PC-3 (cell line): ENCODE measurements at regions not wholly inside any gene's neighbourhood (a gene's known extent, or its start where the extent isn't known, plus 50 kb on each side); places are given as distances from the start of the nearest gene placed in this dataset.

Experiments used
- ATAC-seq: fragments of 200-7000 bp; cut with Tn5 transposase; 2 replicates; pipeline ENCODE4 v1.9.1; 2020; ENCODE audit warnings: mild to moderate bottlenecking, moderate library complexity
- BruUV-seq: library from RNA; stranded (reverse); fragments of 400-500 nt; replicated peaks from 2 replicates; lab custom pipeline; 2021; lab: Mats Ljungman, UMichigan
- CTCF ChIA-PET: fragments of 300-600 bp; sonication (Branson Sonifier 250); formaldehyde crosslinking; loops from one replicate; lab custom pipeline; 2022; ENCODE audit warnings: antibody characterized with exemption; lab: Charles Lee
- POLR2A ChIA-PET: fragments of 300-600 bp; sonication (Branson Sonifier 250); formaldehyde crosslinking; loops from one replicate; lab custom pipeline; 2022; ENCODE audit warnings: antibody characterized with exemption; ENCODE audit not compliant: unreplicated experiment; lab: Charles Lee
- DNase-seq: peaks from one replicate; pipeline ENCODE4 v3.0.0-alpha.2; 2015
- H2AFZ ChIP-seq: fragments of 300-600 bp; sonication (generic); 2 replicates; pipeline ENCODE4 v1.6.0; 2016; ENCODE audit warnings: antibody characterized with exemption, low read length
- H3F3A ChIP-seq: fragments of 300-600 bp; sonication (generic); one replicate; pipeline ENCODE4 v1.6.0; 2017; ENCODE audit warnings: antibody characterized with exemption, low read length, control low read depth, mild to moderate bottlenecking; ENCODE audit not compliant: unreplicated experiment
- H3K27ac ChIP-seq: fragments of 300-600 bp; sonication (generic); 2 replicates; pipeline ENCODE4 v1.5.1; 2016; ENCODE audit warnings: mild to moderate bottlenecking, low read length
- H3K27me3 ChIP-seq: fragments of 300-600 bp; sonication (generic); 2 replicates; pipeline ENCODE4 v1.6.1; 2016; ENCODE audit warnings: low read length, mixed read lengths
- H3K36me3 ChIP-seq: fragments of 300-600 bp; sonication (generic); 2 replicates; pipeline ENCODE4 v1.6.1; 2016; ENCODE audit warnings: low read depth, mixed run types, low read length, mixed read lengths
- H3K4me1 ChIP-seq: fragments of 300-600 bp; sonication (generic); 2 replicates; pipeline ENCODE4 v1.5.1; 2016; ENCODE audit warnings: low read length; ENCODE audit not compliant: insufficient read depth
- H3K4me2 ChIP-seq: fragments of 300-600 bp; sonication (generic); 2 replicates; pipeline ENCODE4 v1.6.0; 2016; ENCODE audit warnings: low read length
- H3K4me3 ChIP-seq: fragments of 300-600 bp; sonication (generic); 2 replicates; pipeline ENCODE4 v1.5.1; 2016; ENCODE audit warnings: mild to moderate bottlenecking, low read length, mixed read lengths
- H3K79me2 ChIP-seq: fragments of 300-600 bp; sonication (generic); 2 replicates; pipeline ENCODE4 v1.6.1; 2017; ENCODE audit warnings: low read length, mixed read lengths
- H3K9ac ChIP-seq: fragments of 300-600 bp; sonication (generic); 2 replicates; pipeline ENCODE4 v1.6.0; 2016; ENCODE audit warnings: mild to moderate bottlenecking, low read length
- H3K9me2 ChIP-seq: fragments of 300-600 bp; sonication (generic); replicated peaks from 2 replicates; pipeline ENCODE4 v1.6.1; 2016; ENCODE audit warnings: mixed run types, low read length, mixed read lengths
- H3K9me3 ChIP-seq: fragments of 300-600 bp; sonication (generic); 2 replicates; pipeline ENCODE4 v1.6.1; 2016; ENCODE audit warnings: low read length, mixed read lengths
- H4K20me1 ChIP-seq: fragments of 300-600 bp; sonication (generic); 2 replicates; pipeline ENCODE4 v1.6.1; 2016; ENCODE audit warnings: low read length, mixed read lengths
- EZH2 ChIP-seq: fragments of 300-600 bp; sonication (generic); IDR thresholded peaks from one replicate; pipeline ENCODE4 v1.6.1; 2017; ENCODE audit warnings: antibody characterized with exemption, mild to moderate bottlenecking, low read length; ENCODE audit not compliant: unreplicated experiment
- EZH2phosphoT487 ChIP-seq: fragments of 300-600 bp; sonication (generic); IDR thresholded peaks from 2 replicates; pipeline ENCODE4 v1.6.1; 2018; ENCODE audit warnings: mild to moderate bottlenecking, antibody characterized with exemption, low read length, borderline replicate concordance
- intact Hi-C: fragments of 100-400 bp; cut with micrococcal nuclease; formaldehyde crosslinking; loops from 2 replicates; pipeline ENCODE4 v1.9.0; 2023
- TF ChIP-seq, protein P1 (sequence below): fragments of 300-600 bp; sonication (generic); conservative IDR thresholded peaks from 2 replicates; pipeline ENCODE4 v1.5.1; 2017; ENCODE audit warnings: antibody characterized with exemption, low read depth, mild to moderate bottlenecking, low read length

DNA sequence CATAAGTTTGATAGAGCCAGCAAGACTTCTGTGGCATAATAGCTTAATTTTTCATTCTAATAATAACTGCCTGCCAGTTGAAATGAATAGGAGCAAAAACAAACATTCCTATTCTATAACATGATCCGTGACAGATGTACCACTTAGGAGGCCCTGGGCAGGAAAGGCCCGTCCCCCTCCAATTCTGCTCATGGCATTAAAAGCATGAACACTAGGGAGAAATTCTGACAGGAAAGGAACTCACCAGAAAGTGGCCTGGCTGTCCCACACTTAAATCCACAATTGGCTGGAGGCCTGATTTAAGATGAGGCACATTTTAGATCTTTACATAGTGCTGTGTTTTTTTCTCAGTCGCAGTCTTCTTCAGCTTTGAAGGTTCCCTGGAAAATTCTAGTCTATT is 261.9 kb upstream of the ETAA1 start:
- ATAC-seq (no peak), DNase-seq (no peak)
- H3K9ac ChIP-seq: no peak overlapping the region
- H3F3A ChIP-seq: no peaks in the 10 kb centered on the region
- POLR2A ChIA-PET: no interaction called here
- H3K4me1 ChIP-seq: no peaks in the 10 kb centered on the region; the same call in 1 of the 2 replicates
- H4K20me1 ChIP-seq: no peaks in the 10 kb centered on the region
- H3K4me2 ChIP-seq: no peak overlapping the region
- intact Hi-C loops: no loop called here
- no peak overlapping the region for H3K27ac ChIP-seq
- H3K36me3 ChIP-seq: no peaks in the 10 kb centered on the region
- H3K4me3 ChIP-seq: no peak overlapping the region
- H3K27me3 ChIP-seq: no peaks in the 10 kb centered on the region
- H3K79me2 ChIP-seq: no peaks in the 10 kb centered on the region
- no peaks in the 10 kb centered on the region for H3K9me2 ChIP-seq
- CTCF ChIA-PET: no interaction called here
- TF ChIP-seq EZH2 (no peak), EZH2phosphoT487 (no peak)
- TF ChIP-seq, protein P1, sequence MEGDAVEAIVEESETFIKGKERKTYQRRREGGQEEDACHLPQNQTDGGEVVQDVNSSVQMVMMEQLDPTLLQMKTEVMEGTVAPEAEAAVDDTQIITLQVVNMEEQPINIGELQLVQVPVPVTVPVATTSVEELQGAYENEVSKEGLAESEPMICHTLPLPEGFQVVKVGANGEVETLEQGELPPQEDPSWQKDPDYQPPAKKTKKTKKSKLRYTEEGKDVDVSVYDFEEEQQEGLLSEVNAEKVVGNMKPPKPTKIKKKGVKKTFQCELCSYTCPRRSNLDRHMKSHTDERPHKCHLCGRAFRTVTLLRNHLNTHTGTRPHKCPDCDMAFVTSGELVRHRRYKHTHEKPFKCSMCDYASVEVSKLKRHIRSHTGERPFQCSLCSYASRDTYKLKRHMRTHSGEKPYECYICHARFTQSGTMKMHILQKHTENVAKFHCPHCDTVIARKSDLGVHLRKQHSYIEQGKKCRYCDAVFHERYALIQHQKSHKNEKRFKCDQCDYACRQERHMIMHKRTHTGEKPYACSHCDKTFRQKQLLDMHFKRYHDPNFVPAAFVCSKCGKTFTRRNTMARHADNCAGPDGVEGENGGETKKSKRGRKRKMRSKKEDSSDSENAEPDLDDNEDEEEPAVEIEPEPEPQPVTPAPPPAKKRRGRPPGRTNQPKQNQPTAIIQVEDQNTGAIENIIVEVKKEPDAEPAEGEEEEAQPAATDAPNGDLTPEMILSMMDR: no peak
- H3K9me3 ChIP-seq: no peaks in the 10 kb centered on the region
- no TSS peak for BruUV-seq
- no peak overlapping the region for H2AFZ ChIP-seq

DNA sequence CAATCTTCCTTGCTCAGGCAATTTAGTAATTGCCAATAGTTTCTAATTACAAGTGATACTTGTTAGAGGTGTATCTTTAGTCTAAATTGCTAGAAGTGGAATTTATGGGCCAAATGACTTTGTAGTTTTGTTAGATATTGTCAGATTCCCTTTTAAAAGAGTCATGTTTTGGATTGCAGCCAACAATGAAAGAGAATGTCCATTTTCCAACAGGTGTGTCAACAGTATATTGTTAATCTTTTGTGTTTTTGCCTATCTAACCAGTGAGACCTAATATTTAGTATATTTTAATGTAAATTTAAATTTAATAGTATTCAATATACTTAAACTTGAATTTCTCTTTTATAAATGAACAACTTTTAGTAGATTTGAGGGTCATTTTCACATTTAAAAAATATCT is 259.4 kb upstream of the ETAA1 start:
- CTCF ChIA-PET: no interaction called here
- Histone ChIP-seq H3K9me3 (no peaks in the 10 kb centered on the region), H4K20me1 (no peaks in the 10 kb centered on the region), H3K9ac (no peak overlapping the region), H3F3A (no peaks in the 10 kb centered on the region), H3K36me3 (no peaks in the 10 kb centered on the region), H3K9me2 (no peaks in the 10 kb centered on the region), H3K4me2 (no peak overlapping the region), H3K4me3 (no peak overlapping the region), H3K27ac (no peak overlapping the region), H3K4me1 (no peaks in the 10 kb centered on the region), H3K79me2 (no peaks in the 10 kb centered on the region), H3K27me3 (no peaks in the 10 kb centered on the region), H2AFZ (no peak overlapping the region)
- POLR2A ChIA-PET: no interaction called here
- DNase-seq (peak; percentile 51), ATAC-seq (no peak)
- intact Hi-C loops: no loop called here
- BruUV-seq: no TSS peak
- TF ChIP-seq, protein P1: no peak
- no peak for TF ChIP-seq EZH2
- TF ChIP-seq EZH2phosphoT487: no peak

DNA sequence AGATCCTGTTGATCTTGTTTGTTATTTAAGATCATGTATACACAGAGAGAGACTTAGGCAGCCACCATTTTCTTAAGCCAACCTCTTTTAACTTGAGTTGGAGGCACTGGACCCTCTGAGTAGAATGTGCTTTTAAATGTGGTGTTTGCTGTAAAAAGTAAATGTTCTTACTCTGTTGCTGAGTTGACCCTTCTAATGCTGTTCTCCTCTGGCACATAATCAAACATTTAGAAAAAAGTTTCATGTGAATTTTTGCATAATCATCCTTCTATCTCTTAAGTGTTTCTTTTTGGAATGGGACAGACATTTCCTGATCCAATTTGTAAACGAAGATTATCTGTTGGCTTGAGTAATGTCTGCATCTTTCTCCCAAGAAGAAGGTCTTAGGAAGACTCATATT is 255.1 kb upstream of the ETAA1 start:
- TF ChIP-seq EZH2phosphoT487 (no peak), EZH2 (no peak)
- TF ChIP-seq, protein P1: no peak
- Histone ChIP-seq H3F3A (no peaks in the 10 kb centered on the region), H3K4me2 (no peak overlapping the region), H3K9me3 (no peaks in the 10 kb centered on the region), H3K79me2 (no peaks in the 10 kb centered on the region), H3K9ac (no peak overlapping the region), H4K20me1 (no peaks in the 10 kb centered on the region), H3K4me1 (no peaks in the 10 kb centered on the region), H3K36me3 (no peaks in the 10 kb centered on the region), H3K27me3 (no peaks in the 10 kb centered on the region), H3K4me3 (no peak overlapping the region), H2AFZ (no peak overlapping the region), H3K9me2 (no peaks in the 10 kb centered on the region), H3K27ac (no peak overlapping the region)
- CTCF ChIA-PET: no interaction called here
- no peak for DNase-seq
- intact Hi-C loops: no loop called here
- ATAC-seq: no peak
- no TSS peak for BruUV-seq
- POLR2A ChIA-PET: no interaction called here
